Lower leg skin (tissue), 4 donors: ENCODE measurements at regions not wholly inside any gene's neighbourhood (a gene's known extent, or its start where the extent isn't known, plus 50 kb on each side); places are given as distances from the start of the nearest gene placed in this dataset.

ENCODE experiments used
- DNase-seq, 2 donors: peaks; one replicate each; pipeline ENCODE4 v3.0.0-alpha.2; 2019; ENCODE audit warnings: low spot score in 2 of 2
- H3K4me3 ChIP-seq: fragments of 200-600 bp; sonication (generic); 2 replicates; pipeline ENCODE4 v1.5.1; 2017; ENCODE audit warnings: mild to moderate bottlenecking, low read depth; ENCODE audit not compliant: poor library complexity, severe bottlenecking
- CTCF ChIP-seq, 3 donors: fragments of 450-650 bp; IDR thresholded peaks; one replicate each; pipeline ENCODE4 v1.5.1; 2016; ENCODE audit warnings: antibody characterized with exemption in 3 of 3, mild to moderate bottlenecking in 3 of 3, moderate library complexity in 2 of 3
- POLR2A ChIP-seq, 2 donors: fragments of 450-650 bp; IDR thresholded peaks; one replicate each; pipeline ENCODE4 v1.6.1; 2016 to 2017; ENCODE audit warnings: antibody characterized with exemption in 2 of 2, mild to moderate bottlenecking in 1 of 2, moderate library complexity in 1 of 2
- WGBS, 2 donors: methylation state at CpG; one replicate each; pipeline ENCODE4 v1.1.5; 2018; 5-methylcytosine and 5-hydroxymethylcytosine counted together
- intact Hi-C: fragments of 100-400 bp; cut with DNase I; formaldehyde crosslinking; loops from one replicate; pipeline ENCODE4 v1.15.0; 2023; ENCODE audit warnings: low total_unique reads

DNA sequence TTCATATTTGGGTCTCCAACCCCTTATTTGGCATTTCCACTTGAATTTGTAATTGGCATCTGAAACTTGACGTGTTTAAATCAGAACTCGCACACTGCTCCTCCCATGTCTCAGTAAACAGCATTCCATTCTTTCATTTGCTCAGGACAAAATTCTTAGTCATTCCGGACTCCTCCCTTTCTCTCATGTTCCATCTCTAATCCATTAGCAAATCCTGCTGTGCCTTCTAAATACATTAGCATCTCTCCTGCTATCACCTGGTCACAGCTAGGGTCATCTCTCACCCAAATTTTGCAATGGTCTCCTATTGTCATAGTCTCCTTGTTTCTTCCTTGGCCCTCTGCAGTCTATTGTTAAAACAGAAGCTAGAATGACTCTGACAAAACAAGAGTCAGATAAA lies 119.9 kb upstream of the CADPS start:
- no peak overlapping the region for H3K4me3 ChIP-seq
- intact Hi-C loops = no loop called here
- TF ChIP-seq POLR2A (IDR thresholded peaks at IDR 0.05) (no peak), CTCF (IDR thresholded peaks at IDR 0.05) (no peak)
- 64 to 73% methylated on average over 3 of the region's 3 CpGs for whole genome bisulfite sequencing, 2 donors
- DNase-seq = no peak

- no peak for DNase-seq
- no peak overlapping the region for H3K4me3 ChIP-seq
- WGBS, 2 donors = 79 to 82% methylated on average over 2 of the region's 2 CpGs
- intact Hi-C loops = no loop called here
- TF ChIP-seq POLR2A (IDR thresholded peaks at IDR 0.05) = no peak
- TF ChIP-seq CTCF (IDR thresholded peaks at IDR 0.05) = no peak
Measured at GRCh38 chr3:62995530-62995929, 120.3 kb upstream of the CADPS start.

- intact Hi-C loops = no loop called here
- DNase-seq = no peak
- TF ChIP-seq CTCF (IDR thresholded peaks at IDR 0.05) (no peak), POLR2A (IDR thresholded peaks at IDR 0.05) (no peak)
- no peak overlapping the region for H3K4me3 ChIP-seq
- WGBS, 2 donors = 88 to 94% methylated on average over 2 of the region's 2 CpGs
Measured at GRCh38 chr3:62997369-62997768, 122.2 kb upstream of the CADPS start.

DNA sequence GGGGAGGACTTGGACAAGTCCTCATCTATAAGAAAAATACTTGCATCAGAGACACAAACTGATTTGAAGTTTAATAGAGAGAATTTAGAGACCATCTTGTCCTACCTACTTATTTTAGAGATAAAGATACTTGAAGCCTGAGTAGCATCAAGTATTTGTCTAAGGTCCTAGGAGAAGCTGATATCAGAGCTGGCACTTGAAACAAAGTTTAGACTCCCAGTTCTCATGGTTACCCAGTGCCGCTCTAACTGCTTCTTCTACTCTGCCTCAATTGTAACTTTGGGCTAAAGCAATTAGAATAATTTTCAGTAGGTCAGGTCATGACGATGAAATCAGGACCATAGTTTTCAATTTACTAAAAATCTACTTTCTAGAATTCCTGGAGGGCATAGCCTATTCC lies 123.9 kb upstream of the CADPS start:
- intact Hi-C loops = no loop called here

GRCh38 chr3:62999791-63000190 lies 124.6 kb upstream of the CADPS start:
- WGBS, 2 donors = 66 to 74% methylated on average over 1 of the region's 1 CpG
- no peak overlapping the region for H3K4me3 ChIP-seq
- no peak for TF ChIP-seq CTCF (IDR thresholded peaks at IDR 0.05)
- TF ChIP-seq POLR2A (IDR thresholded peaks at IDR 0.05) = no peak
- intact Hi-C loops = no loop called here
- DNase-seq = no peak

More for the DNA sequence above, 123.9 kb upstream of the CADPS start:
- WGBS, 2 donors = 28 to 38% methylated on average over 2 of the region's 2 CpGs
- no peak overlapping the region for H3K4me3 ChIP-seq
- DNase-seq = no peak
- no peak for TF ChIP-seq POLR2A (IDR thresholded peaks at IDR 0.05)
- no peak for TF ChIP-seq CTCF (IDR thresholded peaks at IDR 0.05)

GRCh38 chr3:63004448-63004847 lies 129.2 kb upstream of the CADPS start:
- 78 to 87% methylated on average over 3 of the region's 3 CpGs for WGBS, 2 donors
- intact Hi-C loops = no loop called here
- no peak for TF ChIP-seq CTCF (IDR thresholded peaks at IDR 0.05)
- no peak for TF ChIP-seq POLR2A (IDR thresholded peaks at IDR 0.05)
- no peak for DNase-seq
- no peak overlapping the region for H3K4me3 ChIP-seq
